ENCODE measurements at regions not wholly inside any gene's neighbourhood (a gene's known extent, or its start where the extent isn't known, plus 50 kb on each side); places are given as distances from the start of the nearest gene placed in this dataset.
A peak's percentile ranks its signal among the peaks of the same experiment; 100 is the strongest.

DNA sequence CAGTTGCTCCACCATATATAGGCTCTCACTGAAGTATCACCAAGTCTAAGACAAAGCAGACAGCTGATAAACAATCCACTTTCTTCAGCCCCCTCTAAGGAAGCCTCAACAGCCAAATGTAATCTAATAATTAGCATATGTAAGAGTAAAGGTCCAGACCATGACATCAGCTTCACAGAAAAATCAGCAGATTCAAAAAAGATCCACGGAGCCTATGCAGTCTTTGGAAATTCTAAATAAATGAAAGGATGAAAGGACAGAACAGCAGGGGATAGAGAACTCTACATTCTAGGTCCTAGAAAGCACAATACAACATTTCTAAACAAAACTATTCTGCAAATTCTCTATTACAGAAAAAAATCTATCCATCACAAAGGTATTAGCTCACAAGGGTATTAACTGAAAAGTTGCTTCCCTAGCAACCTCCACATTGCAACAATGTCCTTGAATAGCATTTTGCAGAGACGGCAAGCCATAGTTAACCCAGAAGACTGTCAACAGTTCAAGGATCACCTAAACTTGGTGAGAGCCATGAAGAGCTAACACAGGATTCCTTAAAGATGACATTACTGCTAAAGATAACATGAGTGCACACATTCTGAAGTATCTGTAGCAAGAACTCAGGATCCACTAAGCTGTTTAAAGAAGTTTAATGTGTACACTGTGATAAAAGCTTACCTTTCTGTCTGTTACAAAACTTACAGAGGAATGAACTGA lies 74.3 kb downstream of the SIPA1L2 start:
- no peak for DNase-seq

DNA sequence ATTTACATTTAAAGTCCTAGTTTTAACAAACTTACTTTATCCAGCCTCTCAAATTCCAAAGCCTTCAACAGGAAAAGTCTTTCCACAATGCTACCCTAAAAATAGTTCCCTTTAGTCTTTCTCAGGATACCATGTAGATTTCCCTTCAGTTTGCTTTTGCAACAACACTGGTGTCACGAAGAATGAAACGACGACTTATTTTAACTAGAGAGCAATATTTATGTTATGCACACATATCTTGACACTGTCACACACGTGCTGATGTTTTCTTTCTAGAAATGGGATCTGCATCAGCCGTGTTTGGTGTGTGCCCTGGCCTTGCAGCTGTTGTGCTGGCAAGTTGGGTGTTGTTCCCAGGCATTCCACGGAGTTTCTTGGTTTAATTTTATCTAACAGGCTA lies 75.5 kb downstream of the SIPA1L2 start:
- no peak for DNase-seq

- no peak for DNase-seq
Measured at GRCh38 chr1:232553809-232554208, 76.1 kb downstream of the SIPA1L2 start.

- DNase-seq, result no peak
Measured at GRCh38 chr1:232553050-232553754, 76.7 kb downstream of the SIPA1L2 start.

GRCh38 chr1:232551386-232551785 lies 78.5 kb downstream of the SIPA1L2 start:
- no peak for DNase-seq

DNA sequence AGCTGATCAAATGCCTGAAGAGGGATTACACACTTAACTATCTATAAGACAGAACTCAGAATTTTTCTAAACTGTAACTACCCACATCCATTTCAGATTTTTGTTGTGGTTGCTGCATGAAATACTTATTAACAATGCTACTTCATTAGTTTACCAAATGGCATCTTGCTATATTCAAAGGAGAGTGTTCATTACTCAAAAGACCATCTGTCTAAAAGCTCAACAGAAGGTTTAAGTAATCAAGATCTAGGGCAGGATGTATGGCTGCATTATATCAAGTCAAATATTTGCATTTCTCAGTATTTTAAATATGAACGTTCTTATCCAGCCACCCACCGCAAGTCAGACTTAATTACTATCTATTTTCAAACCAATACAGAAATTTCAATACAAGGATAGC lies 79.9 kb downstream of the SIPA1L2 start:
- no peak for DNase-seq

GRCh38 chr1:232548691-232549090 lies 81.2 kb downstream of the SIPA1L2 start:
- no peak for DNase-seq

DNA sequence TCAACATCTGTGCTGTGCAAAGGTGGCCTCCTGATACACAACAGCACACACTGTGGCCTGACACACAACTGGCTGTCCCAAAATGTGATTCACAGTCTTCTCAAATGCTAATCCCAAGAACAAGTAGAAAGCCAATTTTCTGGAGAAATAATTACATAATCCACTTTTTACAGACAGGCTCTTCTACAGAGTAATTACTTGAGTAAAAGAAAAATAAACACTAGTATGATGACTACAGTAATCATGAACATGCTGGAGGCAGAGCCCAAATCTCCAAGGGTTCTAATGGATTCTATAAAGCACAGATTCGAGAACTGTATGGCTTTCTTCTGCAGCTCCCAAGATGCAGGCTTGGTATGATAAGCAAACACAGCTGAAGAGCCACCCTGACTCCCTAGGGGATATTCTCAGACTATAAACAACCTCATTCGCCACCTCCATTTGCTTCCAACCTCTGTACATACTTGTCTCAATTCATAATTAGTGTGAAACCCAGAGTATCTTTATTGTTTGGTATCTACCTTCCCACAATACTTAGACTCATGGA lies 81.9 kb downstream of the SIPA1L2 start:
- no peak for DNase-seq

GRCh38 chr1:232542633-232543593 lies 87.0 kb downstream of the SIPA1L2 start:
- no peak for DNase-seq

GRCh38 chr1:232538943-232539302 lies 91.0 kb downstream of the SIPA1L2 start:
- no peak for DNase-seq

DNA sequence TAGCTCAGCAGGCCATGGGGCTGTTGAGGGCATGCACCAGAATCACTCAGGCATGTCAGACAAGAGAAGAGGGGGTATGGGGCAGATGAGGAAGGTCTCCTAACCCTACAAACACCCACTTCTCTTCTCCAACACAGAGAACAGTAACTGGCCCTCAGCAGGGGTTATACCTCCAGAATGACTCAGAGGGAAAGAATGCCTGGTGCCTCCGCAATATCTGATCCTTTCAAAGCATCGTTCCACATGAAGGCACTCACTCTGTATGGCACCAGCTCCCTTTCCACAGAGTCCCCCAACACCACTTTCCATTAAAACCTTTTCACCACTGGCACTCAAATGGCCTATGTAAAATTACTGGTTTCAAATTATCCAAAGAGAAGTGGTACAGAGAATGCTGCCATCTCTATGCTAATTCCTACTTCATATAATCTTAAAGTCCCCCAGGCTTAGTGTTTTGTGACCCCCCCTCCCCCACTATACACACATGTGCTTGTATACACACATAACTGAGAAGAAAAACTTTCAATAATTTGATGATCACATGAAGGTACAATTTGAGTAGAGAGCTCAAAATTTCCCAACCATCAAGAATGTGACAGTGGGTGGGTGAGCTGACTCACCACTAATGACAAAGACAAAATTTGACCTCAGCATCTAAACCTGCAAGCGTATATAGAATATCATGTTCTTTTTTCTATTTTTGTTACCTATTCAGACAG lies 91.5 kb downstream of the SIPA1L2 start:
- no peak for DNase-seq

DNA sequence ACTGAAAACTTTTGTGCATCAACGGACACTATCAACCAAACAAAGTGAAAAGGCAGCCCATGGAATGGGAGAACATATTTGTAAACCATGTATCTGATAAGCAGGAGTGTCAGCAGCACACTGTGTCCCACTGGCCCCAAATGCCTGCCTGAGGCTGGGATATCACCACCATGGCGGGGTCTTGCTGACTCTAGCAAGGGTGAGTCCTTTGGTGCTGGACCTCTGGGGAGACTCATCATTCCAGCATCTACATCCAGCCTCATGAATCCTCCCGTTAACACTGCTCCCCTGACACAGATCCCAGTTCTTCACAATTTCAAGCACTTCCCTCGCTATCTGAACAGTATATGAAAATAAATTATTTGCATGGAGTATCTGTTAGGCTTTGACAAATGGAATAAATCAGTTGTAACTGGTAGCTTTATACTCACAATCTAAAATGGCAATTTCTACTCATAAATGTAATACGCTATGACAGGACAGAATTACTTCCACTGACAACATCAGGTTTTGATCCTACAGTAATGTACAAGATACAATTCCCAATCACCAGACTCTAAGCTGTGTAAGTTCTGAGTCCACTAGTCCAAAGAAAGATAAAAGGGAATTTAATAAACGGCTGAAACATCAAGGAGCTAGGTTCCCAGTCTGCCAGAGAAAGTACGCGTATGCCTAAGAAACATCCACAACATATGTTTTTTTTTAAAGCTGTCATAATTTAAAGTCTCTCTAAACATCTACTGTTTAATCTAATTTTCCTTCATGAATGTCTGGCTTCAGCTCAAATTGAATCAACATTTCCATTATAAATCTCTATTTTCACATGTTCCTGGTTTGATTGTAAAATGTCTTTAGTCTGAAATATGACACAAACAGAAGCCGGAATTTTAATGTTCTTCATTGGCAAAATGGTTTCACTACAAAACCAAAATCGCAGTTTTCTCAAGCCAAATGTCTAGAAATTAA lies 95.1 kb downstream of the SIPA1L2 start:
- no peak for DNase-seq

DNA sequence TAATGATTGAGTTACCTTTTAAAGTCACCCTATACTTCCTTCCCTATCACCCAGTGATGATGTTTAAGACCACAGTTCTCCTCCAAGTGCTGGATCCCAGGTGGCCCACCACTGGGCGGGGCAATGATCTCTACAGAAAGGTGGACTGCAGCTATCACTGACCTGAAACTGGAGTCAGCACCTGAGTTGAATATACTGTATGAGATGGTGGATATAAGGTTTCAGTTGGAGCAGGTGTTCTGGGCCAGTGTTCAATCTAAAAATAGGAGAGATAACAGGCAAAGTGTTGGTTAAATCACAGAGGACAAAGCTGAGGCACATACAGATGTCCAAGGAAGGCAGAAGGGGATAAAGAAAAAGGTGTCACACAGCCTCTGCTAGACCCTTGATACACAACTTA lies 96.6 kb downstream of the SIPA1L2 start:
- DNase-seq, result no peak

- DNase-seq, result no peak
Measured at GRCh38 chr1:232532901-232533300, 97.0 kb downstream of the SIPA1L2 start.

GRCh38 chr1:232531291-232531690 lies 98.6 kb downstream of the SIPA1L2 start:
- DNase-seq, result no peak

- no peak for DNase-seq
Measured at GRCh38 chr1:232529747-232530146, 100.2 kb downstream of the SIPA1L2 start.

- peak in 2 of 5 experiments; percentile 59 to 86 for DNase-seq
Measured at GRCh38 chr1:232528472-232529089, 101.4 kb downstream of the SIPA1L2 start.

GRCh38 chr1:232524056-232524455 lies 105.9 kb downstream of the SIPA1L2 start:
- no peak for DNase-seq

DNA sequence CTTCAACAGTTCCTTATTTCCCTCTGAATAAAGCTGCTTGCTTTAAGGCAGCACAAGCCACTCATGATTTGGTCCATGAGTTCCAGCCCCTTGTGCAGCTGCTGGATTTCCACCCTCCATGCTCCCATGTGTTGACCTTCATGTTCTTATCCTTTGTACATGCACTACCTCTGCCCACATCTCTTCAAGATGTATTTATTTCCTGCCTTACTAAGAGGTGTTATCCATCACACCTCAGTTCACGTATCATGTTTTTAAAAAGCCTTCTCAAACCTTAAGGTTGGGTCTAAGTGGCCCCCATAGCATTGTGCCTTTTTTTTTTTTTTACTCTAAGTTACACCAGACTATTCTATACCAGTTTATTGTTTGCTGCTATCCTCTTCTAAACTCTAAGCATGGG lies 107.7 kb downstream of the SIPA1L2 start:
- no peak for DNase-seq

DNA sequence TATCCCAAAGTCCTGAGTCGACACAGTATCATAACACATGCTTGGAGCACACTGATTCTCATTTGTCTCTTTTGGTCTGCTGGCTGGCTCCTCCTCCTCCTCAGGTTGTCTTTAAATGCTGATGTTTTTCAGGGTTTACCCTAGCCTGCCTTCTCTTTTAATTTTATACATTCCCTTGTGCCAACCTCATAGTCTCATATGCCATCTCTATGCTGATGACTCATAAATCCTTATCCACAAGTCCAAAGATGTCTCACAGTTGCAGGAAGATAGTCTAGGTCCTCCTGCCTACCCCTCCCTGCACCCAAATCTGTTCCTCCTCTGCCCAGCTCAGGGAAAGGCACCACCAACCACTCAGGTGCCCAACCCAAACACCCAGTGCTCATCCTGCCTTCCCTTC lies 108.3 kb downstream of the SIPA1L2 start:
- DNase-seq, result no peak

DNA sequence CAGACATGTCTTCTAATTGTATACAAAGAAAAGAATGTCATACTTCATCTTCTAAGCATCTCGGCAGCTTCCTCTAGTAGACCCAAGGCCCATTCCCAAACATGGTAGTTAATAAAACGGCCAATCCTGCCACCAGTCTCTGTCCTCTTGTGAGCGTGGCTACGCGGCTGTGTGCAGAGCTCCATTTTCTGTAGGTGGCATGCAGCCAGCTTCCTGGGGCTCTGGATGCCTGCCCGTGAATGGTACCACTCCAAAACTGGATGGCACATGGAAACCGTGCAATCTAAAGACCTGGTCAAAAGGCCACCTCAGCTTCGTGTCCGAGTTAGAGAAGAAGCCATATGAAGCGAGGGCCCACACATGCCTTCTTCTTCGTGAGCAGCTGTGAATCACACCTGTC lies 110.7 kb downstream of the SIPA1L2 start:
- no peak for DNase-seq
